Urinary bladder (tissue), 3 donors: ENCODE measurements at regions not wholly inside any gene's neighbourhood (a gene's known extent, or its start where the extent isn't known, plus 50 kb on each side); places are given as distances from the start of the nearest gene placed in this dataset.

Source experiments
- DNase-seq: peaks from one replicate; pipeline ENCODE4 v3.0.0-alpha.2; 2015; ENCODE audit errors: extremely low spot score
- H3K27ac ChIP-seq: one replicate; pipeline ENCODE4 v1.5.1; 2013; ENCODE audit warnings: low read depth, mild to moderate bottlenecking, moderate library complexity
- H3K36me3 ChIP-seq: one replicate; pipeline ENCODE4 v1.6.1; 2013; ENCODE audit warnings: mild to moderate bottlenecking, moderate library complexity; ENCODE audit not compliant: insufficient read depth
- H3K4me1 ChIP-seq: one replicate; pipeline ENCODE4 v1.6.1; 2013; ENCODE audit warnings: mild to moderate bottlenecking, moderate library complexity; ENCODE audit not compliant: insufficient read depth
- H3K4me3 ChIP-seq: one replicate; pipeline ENCODE4 v1.5.1; 2013; ENCODE audit warnings: low read depth, low read length
- WGBS: extraction: QIAGEN DNeasy Blood & Tissue Kit; methylation state at CpG from one replicate; pipeline ENCODE4 v1.1.7; 2013; 5-methylcytosine and 5-hydroxymethylcytosine counted together
- donor health status: healthy with polysubstance abuse.
- donor health status: healthy.

DNA sequence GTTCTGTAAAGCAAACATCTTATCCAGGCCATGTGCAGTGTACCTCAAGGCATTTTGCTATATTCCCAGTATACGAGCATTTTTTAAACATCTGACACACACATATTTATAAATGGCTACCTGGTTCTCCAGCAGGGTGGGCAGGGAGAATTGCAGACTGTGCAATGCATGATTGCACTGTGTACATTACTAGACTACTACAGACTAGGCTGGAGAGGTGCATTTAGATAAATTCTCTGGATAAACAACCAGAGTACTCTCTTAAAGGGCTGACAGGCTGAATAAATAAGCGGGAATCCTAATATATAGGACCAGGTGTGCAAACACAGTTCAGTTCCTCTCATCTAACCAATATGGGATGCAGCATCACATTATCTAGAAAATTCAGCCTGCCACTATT lies 428.3 kb upstream of the ARID1B start:
- no peak overlapping the region for H3K4me3 ChIP-seq
- 72% methylated on average over 2 of the region's 2 CpGs for WGBS
- H3K27ac ChIP-seq: no peak overlapping the region
- H3K4me1 ChIP-seq: no peaks in the 10 kb centered on the region
- no peaks in the 10 kb centered on the region for H3K36me3 ChIP-seq
- DNase-seq: no peak

GRCh38 chr6:156348424-156348823 lies 428.8 kb upstream of the ARID1B start:
- no peak for DNase-seq
- 70% methylated on average over 4 of the region's 4 CpGs for WGBS
- Histone ChIP-seq H3K36me3 (no peaks in the 10 kb centered on the region), H3K27ac (no peak overlapping the region), H3K4me1 (no peaks in the 10 kb centered on the region), H3K4me3 (no peak overlapping the region)

DNA sequence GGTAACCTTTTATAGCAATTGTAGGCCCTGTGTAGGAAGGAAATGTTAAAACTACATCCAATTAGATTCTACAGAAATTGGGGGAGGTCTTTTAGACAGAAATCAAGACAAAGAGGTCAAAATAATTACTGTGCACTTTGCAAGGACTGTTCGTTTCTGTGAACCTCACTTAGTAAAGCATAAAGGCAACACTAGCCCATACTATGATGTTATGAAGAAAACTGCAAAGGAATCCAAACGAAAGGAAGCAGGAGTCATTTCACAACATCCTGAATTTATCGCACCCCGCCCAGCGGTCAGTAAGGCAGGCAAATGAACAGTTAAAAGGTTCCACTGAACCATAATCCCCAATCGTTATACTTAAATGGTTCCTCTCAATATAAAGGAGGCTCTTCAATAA lies 429.5 kb upstream of the ARID1B start:
- H3K27ac ChIP-seq: no peak overlapping the region
- H3K4me1 ChIP-seq: no peaks in the 10 kb centered on the region
- 67% methylated on average over 6 of the region's 6 CpGs for WGBS
- no peaks in the 10 kb centered on the region for H3K36me3 ChIP-seq
- DNase-seq: no peak
- H3K4me3 ChIP-seq: no peak overlapping the region

DNA sequence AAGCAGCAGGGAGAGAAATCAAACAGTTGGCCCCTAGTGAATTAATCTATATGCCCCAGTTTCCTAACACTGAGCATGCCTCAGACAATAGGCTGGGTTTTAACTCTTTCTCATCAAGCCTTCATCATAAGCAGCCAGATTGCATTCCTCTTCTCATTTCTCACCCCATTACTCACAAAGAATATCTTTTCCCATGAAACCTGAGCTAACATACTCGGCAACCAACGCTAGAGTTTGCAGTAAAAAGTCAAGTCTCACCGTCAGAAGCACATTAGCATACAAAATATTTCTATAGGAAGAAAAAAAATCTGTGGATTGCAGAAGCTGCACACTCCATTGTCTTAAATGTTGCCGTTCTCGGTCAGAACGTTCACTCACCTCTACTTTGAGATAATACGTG lies 429.9 kb upstream of the ARID1B start:
- no peak overlapping the region for H3K4me3 ChIP-seq
- no peak for DNase-seq
- H3K27ac ChIP-seq: no peak overlapping the region
- H3K36me3 ChIP-seq: no peaks in the 10 kb centered on the region
- WGBS: 60% methylated on average over 7 of the region's 7 CpGs
- H3K4me1 ChIP-seq: no peaks in the 10 kb centered on the region

DNA sequence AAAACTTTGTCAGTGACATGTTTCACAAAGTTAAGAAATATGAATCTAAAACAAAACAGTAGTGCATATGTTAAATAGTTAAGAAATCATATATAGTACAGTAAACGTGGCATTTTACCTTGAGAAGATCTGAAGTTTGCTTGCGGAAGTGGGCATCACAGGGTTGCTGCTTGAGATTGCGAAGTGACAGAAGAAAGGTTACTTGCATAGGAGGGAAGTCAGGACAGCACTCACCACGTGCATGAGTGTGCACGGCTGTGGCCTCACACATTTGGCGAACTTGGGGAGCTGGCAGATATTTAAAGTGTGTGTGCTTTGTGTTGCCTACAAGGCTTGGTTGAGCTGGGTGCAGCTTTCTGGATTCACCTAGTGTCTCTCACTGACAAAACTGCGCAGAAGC lies 431.5 kb upstream of the ARID1B start:
- no peak overlapping the region for H3K27ac ChIP-seq
- no peaks in the 10 kb centered on the region for H3K4me1 ChIP-seq
- DNase-seq: no peak
- H3K4me3 ChIP-seq: no peak overlapping the region
- H3K36me3 ChIP-seq: no peaks in the 10 kb centered on the region
- 86% methylated on average over 7 of the region's 7 CpGs for WGBS

DNA sequence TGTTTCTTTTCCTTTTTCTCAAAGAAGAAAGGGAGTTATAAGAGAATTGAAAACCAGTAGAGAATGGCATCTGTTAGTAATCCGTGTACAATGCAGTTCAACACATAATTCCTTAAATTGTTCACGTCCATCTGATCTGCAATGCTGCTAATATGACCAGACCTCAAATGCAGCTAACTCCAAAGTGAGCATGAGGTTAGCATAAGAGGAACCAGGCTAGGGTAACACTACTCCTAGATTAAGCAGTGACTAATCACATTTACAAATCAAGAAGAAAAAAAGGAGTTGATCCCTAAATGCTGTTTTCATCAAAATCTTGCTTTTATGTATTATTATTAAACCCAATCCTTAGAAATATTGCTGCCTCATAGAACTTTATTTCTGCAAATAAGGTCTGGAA lies 432.7 kb upstream of the ARID1B start:
- WGBS: 81% methylated on average over 2 of the region's 2 CpGs
- no peaks in the 10 kb centered on the region for H3K4me1 ChIP-seq
- H3K4me3 ChIP-seq: no peak overlapping the region
- no peaks in the 10 kb centered on the region for H3K36me3 ChIP-seq
- no peak overlapping the region for H3K27ac ChIP-seq
- no peak for DNase-seq

DNA sequence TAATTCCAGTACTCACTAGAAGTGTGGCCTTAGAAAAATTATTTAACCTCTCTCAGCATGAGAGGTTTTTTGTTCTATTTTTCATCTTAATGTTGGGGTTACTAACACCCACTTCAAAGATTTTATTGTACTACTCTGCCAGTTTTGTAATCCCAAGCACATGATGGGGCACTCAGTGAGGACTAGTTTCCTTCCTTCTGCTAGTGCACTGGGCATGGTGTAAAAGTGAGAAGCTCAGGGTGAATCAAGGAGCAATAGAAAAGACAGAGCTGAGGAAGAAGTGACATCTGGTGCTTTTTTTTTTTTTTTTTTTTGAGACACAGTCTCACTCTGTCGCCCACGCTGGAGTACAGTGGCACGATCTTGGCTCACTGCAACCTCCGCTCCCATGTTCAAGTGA lies 439.4 kb upstream of the ARID1B start:
- Histone ChIP-seq H3K27ac (no peak overlapping the region), H3K4me1 (no peaks in the 10 kb centered on the region), H3K36me3 (peaks cover 2% of the 10 kb centered on the region), H3K4me3 (no peak overlapping the region)
- WGBS: 70% methylated on average over 4 of the region's 4 CpGs
- DNase-seq: no peak

DNA sequence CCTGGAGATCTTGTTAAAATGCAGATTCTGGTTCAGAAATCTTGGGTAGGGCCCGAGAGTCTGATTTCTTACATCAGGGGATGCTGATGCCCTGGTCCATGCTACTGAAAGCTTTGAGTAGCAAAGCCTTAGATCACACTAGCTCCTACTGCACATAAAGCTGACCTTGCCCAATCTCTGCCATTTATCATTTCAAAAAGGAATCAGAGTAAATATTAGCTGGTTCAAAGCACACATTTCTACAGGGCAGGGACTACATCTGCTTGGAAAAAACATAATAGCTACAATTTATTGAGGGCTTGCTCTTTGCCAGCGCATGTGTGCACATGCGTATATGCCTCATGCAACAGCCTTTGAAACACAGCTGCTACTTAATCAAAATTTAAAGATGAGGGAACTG lies 440.4 kb upstream of the ARID1B start:
- peaks cover 2% of the 10 kb centered on the region for H3K36me3 ChIP-seq
- 83% methylated on average over 3 of the region's 3 CpGs for WGBS
- H3K4me1 ChIP-seq: no peaks in the 10 kb centered on the region
- no peak overlapping the region for H3K4me3 ChIP-seq
- H3K27ac ChIP-seq: no peak overlapping the region
- DNase-seq: no peak

DNA sequence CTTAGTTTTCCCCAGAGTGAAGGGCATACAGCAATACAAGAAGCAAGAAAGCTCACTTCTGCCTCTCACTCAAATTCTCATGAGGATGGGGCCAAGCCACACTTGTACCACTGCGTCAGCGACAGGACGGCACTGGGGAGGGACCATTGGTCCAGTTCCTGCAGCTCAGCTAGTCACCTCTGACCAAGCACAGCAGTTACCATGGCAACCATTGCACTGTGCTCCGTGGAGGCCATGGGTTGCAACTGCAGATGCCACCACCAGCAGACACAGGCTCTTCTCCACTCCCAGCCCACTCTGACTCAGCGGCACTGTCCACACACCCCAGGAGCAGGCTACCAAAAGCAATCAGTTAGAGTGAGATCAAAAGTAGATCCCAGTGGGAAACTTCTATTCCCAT lies 441.1 kb upstream of the ARID1B start:
- H3K4me3 ChIP-seq: no peak overlapping the region
- H3K27ac ChIP-seq: no peak overlapping the region
- peaks cover 2% of the 10 kb centered on the region for H3K36me3 ChIP-seq
- no peak for DNase-seq
- 70% methylated on average over 5 of the region's 5 CpGs for WGBS
- no peaks in the 10 kb centered on the region for H3K4me1 ChIP-seq

DNA sequence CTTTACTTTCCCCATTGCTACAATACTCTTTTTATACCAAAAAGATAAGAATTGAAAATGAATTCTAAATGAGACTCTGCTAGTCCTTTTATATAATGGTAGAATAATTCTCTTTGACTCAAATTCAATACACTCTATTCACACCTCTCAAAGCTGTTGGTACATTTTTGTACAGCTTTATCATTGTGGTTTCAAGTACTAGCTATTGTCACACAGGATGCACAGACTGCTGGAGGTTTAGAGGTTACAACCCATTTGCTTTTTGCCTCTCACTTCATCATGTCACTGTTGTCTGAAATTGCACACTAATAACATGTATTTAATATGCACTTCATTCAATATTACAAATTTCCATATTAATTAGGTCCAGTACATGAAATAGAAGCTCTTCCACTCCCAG lies 442.2 kb upstream of the ARID1B start:
- no peaks in the 10 kb centered on the region for H3K4me1 ChIP-seq
- H3K36me3 ChIP-seq: peaks cover 2% of the 10 kb centered on the region
- no peak overlapping the region for H3K4me3 ChIP-seq
- H3K27ac ChIP-seq: no peak overlapping the region
- DNase-seq: no peak

GRCh38 chr6:156319707-156320106 lies 457.5 kb upstream of the ARID1B start:
- Histone ChIP-seq H3K4me1 (no peaks in the 10 kb centered on the region), H3K27ac (no peak overlapping the region), H3K4me3 (no peak overlapping the region), H3K36me3 (no peaks in the 10 kb centered on the region)
- DNase-seq: no peak
- WGBS: 73% methylated on average over 2 of the region's 2 CpGs

DNA sequence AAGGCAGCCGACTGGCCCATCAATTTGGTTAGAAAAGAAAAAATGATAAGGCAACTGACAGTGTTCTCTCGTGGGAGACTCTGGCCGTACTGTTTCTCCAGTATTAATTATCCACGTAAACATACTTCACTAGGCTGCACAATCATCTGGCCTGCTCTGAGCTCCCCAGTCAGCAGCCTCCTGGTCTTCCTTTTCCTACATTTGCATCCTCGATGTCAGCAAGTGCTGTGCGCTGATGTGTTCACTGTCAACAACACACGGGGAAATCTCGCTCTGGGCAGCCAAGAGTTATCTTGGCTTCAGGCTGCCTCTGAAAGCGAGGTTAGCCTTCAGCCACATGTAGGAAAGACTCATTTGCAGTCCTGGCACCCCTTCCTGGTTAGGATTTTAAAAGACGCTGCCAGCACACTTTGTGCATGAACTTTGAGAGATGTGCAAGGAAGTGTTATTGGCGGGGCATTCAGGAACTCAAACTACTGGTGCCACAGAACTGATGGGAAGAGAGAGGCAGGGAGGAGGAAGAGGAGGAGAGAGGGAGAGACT lies 460.5 kb upstream of the ARID1B start:
- H3K4me1 ChIP-seq: no peaks in the 10 kb centered on the region
- DNase-seq: no peak
- no peak overlapping the region for H3K27ac ChIP-seq
- H3K4me3 ChIP-seq: no peak overlapping the region
- no peaks in the 10 kb centered on the region for H3K36me3 ChIP-seq
- 59% methylated on average over 11 of the region's 11 CpGs for WGBS

GRCh38 chr6:156315146-156315545 lies 462.0 kb upstream of the ARID1B start:
- Histone ChIP-seq H3K4me3 (no peak overlapping the region), H3K4me1 (no peaks in the 10 kb centered on the region), H3K27ac (no peak overlapping the region), H3K36me3 (no peaks in the 10 kb centered on the region)
- WGBS: 95% methylated on average over 4 of the region's 4 CpGs
- DNase-seq: no peak

GRCh38 chr6:156313037-156313436 lies 464.1 kb upstream of the ARID1B start:
- Histone ChIP-seq H3K4me1 (no peaks in the 10 kb centered on the region), H3K4me3 (no peak overlapping the region), H3K36me3 (no peaks in the 10 kb centered on the region), H3K27ac (no peak overlapping the region)
- DNase-seq: no peak
- WGBS: 88% methylated on average over 3 of the region's 3 CpGs

- no peaks in the 10 kb centered on the region for H3K4me1 ChIP-seq
- no peak for DNase-seq
- H3K4me3 ChIP-seq: no peak overlapping the region
- H3K27ac ChIP-seq: no peak overlapping the region
- no peaks in the 10 kb centered on the region for H3K36me3 ChIP-seq
Measured at GRCh38 chr6:156311291-156311690, 465.9 kb upstream of the ARID1B start.
